ENCODE measurements at regions not wholly inside any gene's neighbourhood (a gene's known extent, or its start where the extent isn't known, plus 50 kb on each side); places are given as distances from the start of the nearest gene placed in this dataset.

GRCh38 chr11:23164022-23164421 is 303.7 kb upstream of the CCDC179 start:
- no peak overlapping the region for H3K9ac ChIP-seq (ENCODE audit: insufficient read depth, low read length)
- no peaks in the 10 kb centered on the region for H3K9me3 ChIP-seq (ENCODE audit: control insufficient read depth, insufficient read depth, low read depth, low read length)
- no peaks in the 10 kb centered on the region for H3K79me2 ChIP-seq (ENCODE audit: control insufficient read depth, insufficient read depth, low read length)
- no peaks in the 10 kb centered on the region for H3K36me3 ChIP-seq (ENCODE audit: control insufficient read depth, insufficient read depth, low read length)
- H3K27me3 ChIP-seq (ENCODE audit: control insufficient read depth, insufficient read depth, low read length), result no peaks in the 10 kb centered on the region
- no peak for DNase-seq (ENCODE audit: low read depth in 2 of 2)
- H4K20me1 ChIP-seq (ENCODE audit: control insufficient read depth, extremely low read depth, insufficient read depth, low read length), result no peaks in the 10 kb centered on the region
- no peak overlapping the region for H3K4me2 ChIP-seq (ENCODE audit: extremely low read depth, insufficient read depth, low read length)
- no peak overlapping the region for H3K27ac ChIP-seq (ENCODE audit: insufficient read depth, low read length)
- no peak overlapping the region for H3K4me3 ChIP-seq (replicated peaks in 1 of 4; ENCODE audit: control extremely low read depth in 1 of 4, insufficient read depth in 1 of 4, low read depth in 3 of 4, low read length in 4 of 4)
- TF ChIP-seq, protein P1, sequence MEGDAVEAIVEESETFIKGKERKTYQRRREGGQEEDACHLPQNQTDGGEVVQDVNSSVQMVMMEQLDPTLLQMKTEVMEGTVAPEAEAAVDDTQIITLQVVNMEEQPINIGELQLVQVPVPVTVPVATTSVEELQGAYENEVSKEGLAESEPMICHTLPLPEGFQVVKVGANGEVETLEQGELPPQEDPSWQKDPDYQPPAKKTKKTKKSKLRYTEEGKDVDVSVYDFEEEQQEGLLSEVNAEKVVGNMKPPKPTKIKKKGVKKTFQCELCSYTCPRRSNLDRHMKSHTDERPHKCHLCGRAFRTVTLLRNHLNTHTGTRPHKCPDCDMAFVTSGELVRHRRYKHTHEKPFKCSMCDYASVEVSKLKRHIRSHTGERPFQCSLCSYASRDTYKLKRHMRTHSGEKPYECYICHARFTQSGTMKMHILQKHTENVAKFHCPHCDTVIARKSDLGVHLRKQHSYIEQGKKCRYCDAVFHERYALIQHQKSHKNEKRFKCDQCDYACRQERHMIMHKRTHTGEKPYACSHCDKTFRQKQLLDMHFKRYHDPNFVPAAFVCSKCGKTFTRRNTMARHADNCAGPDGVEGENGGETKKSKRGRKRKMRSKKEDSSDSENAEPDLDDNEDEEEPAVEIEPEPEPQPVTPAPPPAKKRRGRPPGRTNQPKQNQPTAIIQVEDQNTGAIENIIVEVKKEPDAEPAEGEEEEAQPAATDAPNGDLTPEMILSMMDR (conservative IDR thresholded peaks at IDR 0.05 in 1 of 2, IDR thresholded peaks at IDR 0.05 in 1 of 2; ENCODE audit: low read depth in 1 of 2, low read length in 2 of 2), result no peak
- no peak overlapping the region for H2AFZ ChIP-seq (ENCODE audit: low read length)
- no peaks in the 10 kb centered on the region for H3K4me1 ChIP-seq (ENCODE audit: control insufficient read depth, extremely low read depth, insufficient read depth, low read length)

DNA sequence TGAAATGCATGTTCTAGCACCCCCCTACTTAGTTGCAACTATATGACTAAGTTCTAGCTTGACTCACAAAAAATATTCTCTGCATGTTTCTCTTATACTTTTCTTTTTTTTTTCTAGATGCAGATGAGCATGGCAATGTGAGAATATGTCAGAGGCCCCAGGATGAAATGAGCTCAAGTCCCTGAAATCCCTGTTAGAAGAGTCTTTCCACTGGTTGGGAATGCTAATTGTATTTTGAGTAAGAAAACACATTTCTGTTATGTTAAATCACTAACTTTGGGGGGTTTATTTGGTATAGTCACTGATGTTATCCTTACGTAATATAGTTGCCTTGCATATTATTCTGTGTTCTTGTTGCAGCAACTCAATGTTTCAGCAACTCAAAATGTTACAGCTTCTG is 306.1 kb upstream of the CCDC179 start:
- TF ChIP-seq, protein P1 (conservative IDR thresholded peaks at IDR 0.05 in 1 of 2, IDR thresholded peaks at IDR 0.05 in 1 of 2; ENCODE audit: low read depth in 1 of 2, low read length in 2 of 2), result no peak
- TF ChIP-seq EZH2 (IDR thresholded peaks at IDR 0.05; ENCODE audit: low read length, missing control alignments), result no peak
- Histone ChIP-seq H3K4me3 (replicated peaks in 1 of 4; ENCODE audit: control extremely low read depth in 1 of 4, insufficient read depth in 1 of 4, low read depth in 3 of 4, low read length in 4 of 4) (no peak overlapping the region), H3K4me2 (ENCODE audit: extremely low read depth, insufficient read depth, low read length) (no peak overlapping the region), H3K9ac (ENCODE audit: insufficient read depth, low read length) (no peak overlapping the region), H4K20me1 (ENCODE audit: control insufficient read depth, extremely low read depth, insufficient read depth, low read length) (no peaks in the 10 kb centered on the region), H2AFZ (ENCODE audit: low read length) (no peak overlapping the region), H3K27me3 (ENCODE audit: control insufficient read depth, insufficient read depth, low read length) (no peaks in the 10 kb centered on the region), H3K9me3 (ENCODE audit: control insufficient read depth, insufficient read depth, low read depth, low read length) (no peaks in the 10 kb centered on the region), H3K36me3 (ENCODE audit: control insufficient read depth, insufficient read depth, low read length) (no peaks in the 10 kb centered on the region), H3K79me2 (ENCODE audit: control insufficient read depth, insufficient read depth, low read length) (no peaks in the 10 kb centered on the region), H3K27ac (ENCODE audit: insufficient read depth, low read length) (no peak overlapping the region), H3K4me1 (ENCODE audit: control insufficient read depth, extremely low read depth, insufficient read depth, low read length) (no peaks in the 10 kb centered on the region)
- DNase-seq (ENCODE audit: low read depth in 2 of 2), result no peak

DNA sequence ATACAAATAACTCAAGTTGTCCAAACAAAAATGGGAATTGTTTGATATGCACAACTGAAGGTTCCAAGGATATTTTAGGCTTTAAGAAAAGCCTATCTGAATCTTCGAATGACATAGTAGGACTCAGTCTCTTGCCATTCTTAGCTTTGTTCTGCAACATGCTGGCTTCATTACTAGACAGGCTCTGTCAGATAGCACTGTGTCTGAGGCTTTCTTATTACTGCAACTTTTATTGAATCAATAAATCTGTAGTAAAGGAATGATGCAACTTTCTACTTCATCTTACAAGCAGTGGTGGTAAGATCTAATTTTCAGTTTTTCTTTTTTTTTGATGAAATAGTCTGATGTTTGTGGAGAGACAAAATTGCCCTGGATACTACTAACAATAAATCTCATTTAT is 319.3 kb upstream of the CCDC179 start:
- DNase-seq (ENCODE audit: low read depth in 2 of 2), result no peak
- TF ChIP-seq EZH2 (IDR thresholded peaks at IDR 0.05; ENCODE audit: low read length, missing control alignments), result no peak
- TF ChIP-seq, protein P1 (conservative IDR thresholded peaks at IDR 0.05 in 1 of 2, IDR thresholded peaks at IDR 0.05 in 1 of 2; ENCODE audit: low read depth in 1 of 2, low read length in 2 of 2), result no peak
- no peak overlapping the region for H2AFZ ChIP-seq (ENCODE audit: low read length)
- H3K4me1 ChIP-seq (ENCODE audit: control insufficient read depth, extremely low read depth, insufficient read depth, low read length), result no peaks in the 10 kb centered on the region
- no peaks in the 10 kb centered on the region for H3K79me2 ChIP-seq (ENCODE audit: control insufficient read depth, insufficient read depth, low read length)
- no peak overlapping the region for H3K4me2 ChIP-seq (ENCODE audit: extremely low read depth, insufficient read depth, low read length)
- no peaks in the 10 kb centered on the region for H3K27me3 ChIP-seq (ENCODE audit: control insufficient read depth, insufficient read depth, low read length)
- no peaks in the 10 kb centered on the region for H3K36me3 ChIP-seq (ENCODE audit: control insufficient read depth, insufficient read depth, low read length)
- H4K20me1 ChIP-seq (ENCODE audit: control insufficient read depth, extremely low read depth, insufficient read depth, low read length), result no peaks in the 10 kb centered on the region
- no peaks in the 10 kb centered on the region for H3K9me3 ChIP-seq (ENCODE audit: control insufficient read depth, insufficient read depth, low read depth, low read length)
- no peak overlapping the region for H3K27ac ChIP-seq (ENCODE audit: insufficient read depth, low read length)
- no peak overlapping the region for H3K4me3 ChIP-seq (replicated peaks in 1 of 4; ENCODE audit: control extremely low read depth in 1 of 4, insufficient read depth in 1 of 4, low read depth in 3 of 4, low read length in 4 of 4)
- no peak overlapping the region for H3K9ac ChIP-seq (ENCODE audit: insufficient read depth, low read length)
